ENCODE measurements at regions not wholly inside any gene's neighbourhood (a gene's known extent, or its start where the extent isn't known, plus 50 kb on each side); places are given as distances from the start of the nearest gene placed in this dataset.
"Not testable (repeated sequence)": the region's sequence is repeated elsewhere in the genome, so short reads cannot be mapped to it uniquely, and the experiment has no call there.

DNA sequence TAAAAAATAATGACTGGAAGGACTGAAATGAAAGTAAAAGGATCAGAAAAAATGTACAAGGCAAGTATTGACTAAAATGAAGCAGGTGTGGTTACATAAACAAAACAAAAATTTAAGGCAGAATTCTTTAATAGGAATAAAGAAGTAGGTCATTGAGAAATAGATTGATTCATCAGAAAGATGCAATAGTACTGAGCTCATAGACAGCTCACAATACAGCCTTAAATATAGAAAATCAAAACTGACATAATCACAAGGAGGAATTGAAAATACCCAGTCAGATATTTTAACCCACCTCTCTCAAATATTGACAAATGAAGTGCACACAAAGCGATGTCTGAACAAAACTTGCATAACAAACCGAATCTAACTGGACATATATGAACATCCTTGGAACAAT, 366.8 kb upstream of the DPYD start:
- no peak for DNase-seq (ENCODE audit: low spot score)

DNA sequence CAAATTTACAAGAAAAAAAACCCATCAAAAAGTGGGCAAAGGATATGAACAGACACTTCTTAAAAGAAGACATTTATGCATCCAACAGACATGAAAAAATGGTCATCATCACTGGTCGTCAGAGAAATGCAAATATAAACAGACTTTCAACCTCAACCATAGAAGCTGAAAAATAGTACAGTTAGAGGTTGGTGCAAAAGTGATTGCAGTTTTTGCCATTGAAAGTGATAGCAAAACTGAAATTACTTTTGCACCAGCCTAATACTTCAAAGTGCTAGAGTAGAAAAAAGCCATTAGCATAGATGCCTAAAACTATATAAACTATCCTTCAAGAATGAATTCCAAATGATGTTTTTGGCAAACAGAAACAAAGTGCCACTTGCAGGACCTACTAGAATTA, 365.8 kb upstream of the DPYD start:
- DNase-seq (ENCODE audit: low spot score), result no peak

DNA sequence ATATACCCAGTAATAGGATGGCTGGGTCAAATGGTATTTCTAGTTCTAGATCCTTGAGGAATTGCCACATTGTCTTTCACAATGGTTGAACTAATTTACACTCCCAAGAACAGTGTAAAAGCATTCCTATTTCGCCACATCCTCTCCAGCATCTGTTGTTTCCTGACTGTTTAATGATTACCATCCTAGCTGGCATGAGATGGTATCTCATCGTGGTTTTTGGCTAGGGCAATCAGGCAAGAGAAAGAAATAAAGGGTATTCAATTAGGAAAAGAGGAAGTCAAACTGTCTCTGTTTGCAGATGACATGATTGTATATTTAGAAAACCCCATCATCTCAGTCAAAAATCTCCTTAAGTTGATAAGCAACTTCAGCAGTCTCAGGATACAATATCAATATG, 364.5 kb upstream of the DPYD start:
- DNase-seq (ENCODE audit: low spot score), result not testable (repeated sequence)

DNA sequence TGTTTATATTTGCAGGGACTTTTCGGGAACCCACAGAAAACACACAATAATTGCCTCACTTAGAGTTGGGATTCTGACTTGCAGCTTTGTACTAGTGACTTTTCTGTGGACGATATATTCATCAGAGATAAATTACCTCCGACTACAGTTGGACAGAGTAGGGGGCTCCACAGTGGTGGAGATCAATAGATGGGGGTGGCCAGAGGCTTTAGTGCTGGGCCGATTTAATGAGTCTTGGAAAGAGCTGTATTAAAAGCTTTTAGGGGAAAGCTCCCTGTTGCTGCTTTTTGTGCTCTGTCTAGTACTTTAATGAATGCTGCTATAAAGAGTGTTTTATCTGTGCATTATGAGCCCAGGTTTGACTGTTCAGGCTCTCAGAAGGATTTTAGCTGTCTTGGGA, 359.2 kb upstream of the DPYD start:
- no peak for DNase-seq (ENCODE audit: low spot score)

DNA sequence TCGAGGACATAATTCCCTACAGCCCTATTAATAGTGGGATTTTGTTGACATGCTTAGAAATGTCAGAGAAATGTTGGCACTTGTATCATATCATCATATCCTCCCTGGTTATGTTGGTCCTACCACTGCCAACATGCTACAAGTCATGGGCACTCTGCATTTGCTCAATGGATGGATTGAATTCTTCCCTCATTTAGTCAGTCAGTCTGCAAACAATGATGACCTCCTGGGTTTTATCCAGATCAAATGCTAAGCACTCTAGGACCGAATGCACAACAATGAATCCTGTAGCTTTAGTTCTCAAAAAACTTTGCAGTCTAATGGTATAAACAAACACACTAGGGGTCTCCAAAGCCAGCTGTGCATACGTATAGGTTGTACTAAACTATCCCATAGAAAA, 357.2 kb upstream of the DPYD start:
- no peak for DNase-seq (ENCODE audit: low spot score)

DNA sequence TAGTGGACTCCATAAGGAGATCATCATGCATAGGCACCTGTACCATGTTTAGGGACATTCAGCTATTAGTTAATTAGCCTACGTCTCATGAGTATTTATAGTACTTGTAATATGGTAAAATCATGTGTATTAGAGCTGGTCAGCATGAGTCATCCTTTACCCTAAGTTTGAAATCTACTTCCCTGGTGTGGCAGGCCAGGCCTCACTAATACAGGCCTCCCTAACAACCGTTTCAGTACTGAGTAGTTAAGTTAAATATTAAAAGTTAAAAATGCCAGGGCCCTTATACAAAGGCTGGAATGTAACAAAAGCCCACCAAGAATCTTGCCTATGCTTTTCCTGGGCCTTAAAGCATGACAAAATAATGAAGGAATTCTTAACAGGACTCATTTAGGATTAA, 356.3 kb upstream of the DPYD start:
- DNase-seq (ENCODE audit: low spot score), result no peak

DNA sequence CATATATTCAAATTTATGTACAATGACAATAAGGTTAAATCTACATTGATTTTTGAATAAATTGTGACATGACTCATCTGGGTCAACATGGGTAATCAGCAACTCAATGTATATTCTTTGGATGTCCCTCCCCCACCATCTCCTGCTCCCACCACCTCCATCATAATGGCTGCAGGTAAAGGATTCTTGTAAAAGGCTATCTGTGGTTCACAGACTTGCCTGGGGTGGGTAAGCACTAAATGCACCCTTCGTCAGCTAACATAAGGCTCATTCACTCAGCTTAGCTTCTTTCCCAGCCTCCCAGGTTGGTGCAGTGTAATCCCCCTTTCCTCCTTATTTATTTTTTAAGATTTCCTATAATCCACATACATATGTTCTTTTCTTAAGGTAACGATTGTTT, 355.7 kb upstream of the DPYD start:
- no peak for DNase-seq (ENCODE audit: low spot score)

DNA sequence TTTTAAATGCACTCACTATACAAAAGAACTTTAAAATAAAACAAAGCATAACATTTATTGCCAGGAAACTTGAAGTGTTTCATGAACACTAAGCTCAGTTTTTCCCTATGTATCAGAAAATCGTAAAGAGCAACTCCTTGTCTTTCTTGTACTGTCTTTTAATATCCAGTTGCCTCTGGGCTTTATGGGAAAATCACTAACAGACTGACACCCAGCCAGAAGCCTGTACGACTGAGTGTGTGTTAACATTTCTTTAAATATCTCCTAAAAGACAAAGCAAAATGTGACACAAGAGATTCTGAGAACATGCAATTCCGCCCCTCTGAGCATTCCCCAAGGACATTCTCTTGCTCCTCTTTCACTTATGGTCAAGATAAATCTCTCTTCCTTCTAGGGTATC, 347.5 kb upstream of the DPYD start:
- DNase-seq (ENCODE audit: low spot score), result no peak

DNA sequence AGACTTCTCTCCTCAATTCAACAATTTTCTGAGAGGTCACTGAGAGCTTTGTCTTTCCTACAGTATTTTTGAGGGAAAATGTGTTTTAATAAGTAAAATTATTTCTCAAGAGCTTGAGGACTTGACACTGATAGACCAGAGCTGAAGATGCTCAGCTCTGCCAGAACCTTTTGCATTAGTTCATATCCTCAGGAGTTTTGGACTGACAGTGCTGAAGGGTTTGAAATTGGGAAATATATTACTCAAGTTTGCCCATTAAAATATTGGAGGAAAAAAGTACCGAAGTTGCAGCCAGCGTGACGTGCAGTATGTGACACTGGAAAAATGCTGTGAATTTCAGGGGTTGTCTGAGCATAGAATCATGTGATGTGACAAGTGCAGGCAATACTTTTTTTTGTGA, 346.6 kb upstream of the DPYD start:
- DNase-seq (ENCODE audit: low spot score), result no peak

DNA sequence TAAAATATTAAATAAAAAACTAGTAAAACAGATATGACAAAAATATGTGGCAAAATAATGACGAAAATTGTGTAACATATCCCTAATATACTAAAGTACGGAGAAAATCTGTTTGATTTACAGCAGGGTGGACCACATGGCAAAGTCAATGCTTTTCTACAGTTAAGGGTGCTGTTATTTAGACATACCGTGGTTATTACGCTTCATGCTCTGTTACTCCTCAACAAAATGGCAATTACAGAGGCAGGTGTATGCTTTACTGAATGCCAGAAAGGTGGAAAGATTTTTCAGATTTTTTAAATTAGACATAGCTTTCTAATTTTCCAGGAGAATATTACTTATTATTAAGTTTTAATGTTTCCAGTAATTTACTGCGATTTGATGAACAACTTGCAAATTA, 343.9 kb upstream of the DPYD start:
- DNase-seq (ENCODE audit: low spot score), result no peak

DNA sequence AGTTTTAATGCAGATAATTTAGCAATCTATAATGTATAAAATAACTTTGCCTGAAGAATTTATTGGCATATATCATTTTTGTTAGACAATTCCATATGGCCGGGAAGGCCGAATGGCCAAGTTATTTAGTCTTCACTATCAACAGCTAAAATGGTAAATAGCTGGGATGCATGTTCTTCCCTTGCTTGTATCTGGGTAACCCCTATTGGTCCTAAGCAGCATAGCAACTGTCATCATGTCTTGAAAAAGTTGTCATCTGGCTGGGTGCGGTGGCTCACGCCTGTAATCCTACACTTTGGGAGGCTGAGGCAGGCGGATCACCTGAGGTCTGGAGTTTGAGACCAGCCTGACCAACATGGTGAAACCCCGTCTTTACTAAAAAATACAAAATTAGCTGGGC, 340.0 kb upstream of the DPYD start:
- no peak for DNase-seq (ENCODE audit: low spot score)

DNA sequence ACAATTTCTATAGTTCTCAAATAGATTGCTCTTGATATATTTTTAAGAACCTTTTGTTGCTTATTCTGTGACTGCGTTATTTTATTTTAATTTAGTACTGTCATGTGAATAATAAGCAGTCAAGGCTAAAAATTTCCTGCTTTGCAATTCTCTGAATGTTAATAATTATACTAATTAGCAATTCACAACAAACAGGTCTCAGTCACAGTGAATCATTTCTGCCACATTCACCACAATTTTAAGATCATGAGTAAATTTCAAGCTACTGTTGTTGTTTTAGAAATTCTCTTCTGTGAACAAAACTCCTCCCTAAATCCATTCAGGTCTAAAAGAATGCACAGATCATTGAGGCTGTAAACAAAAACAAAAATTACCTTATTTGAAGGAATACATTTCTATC, 339.6 kb upstream of the DPYD start:
- DNase-seq (ENCODE audit: low spot score), result no peak

DNA sequence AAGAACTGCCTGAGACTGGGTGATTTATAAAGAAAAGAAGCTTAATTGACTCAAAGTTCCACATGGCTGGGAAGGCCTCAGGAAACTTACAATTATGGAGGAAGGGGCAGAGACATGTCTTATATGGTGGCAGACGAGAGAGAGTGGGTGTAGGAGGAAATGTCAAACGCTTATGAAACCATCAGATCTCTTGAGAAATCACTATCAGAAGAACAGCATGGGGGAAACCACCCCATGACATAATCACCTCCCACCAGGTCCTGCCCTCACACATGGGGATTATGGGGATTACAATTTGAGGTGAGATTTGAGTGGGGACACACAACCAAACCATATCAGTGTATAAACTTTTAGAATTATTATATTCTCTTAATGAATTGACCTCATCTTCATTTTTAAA, 335.9 kb upstream of the DPYD start:
- DNase-seq (ENCODE audit: low spot score), result no peak

DNA sequence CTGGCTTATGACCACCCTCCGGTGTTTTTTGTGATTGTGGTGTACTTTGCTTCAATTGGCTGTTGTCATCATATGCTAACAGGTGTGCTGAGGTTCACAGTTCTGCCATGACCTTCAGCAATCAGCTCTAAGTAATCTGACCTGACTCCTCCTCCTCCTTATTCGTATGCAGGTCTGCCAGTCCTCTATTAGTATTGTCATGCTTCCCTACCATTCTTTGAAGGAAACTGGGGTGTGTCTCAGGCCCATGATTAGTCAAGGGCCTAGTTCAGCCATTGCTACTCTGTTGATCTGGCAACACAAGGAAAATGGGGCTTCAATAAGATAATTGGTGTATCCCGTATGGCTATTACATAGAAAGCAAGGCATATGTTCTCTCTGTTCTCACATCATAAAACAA, 332.3 kb upstream of the DPYD start:
- no peak for DNase-seq (ENCODE audit: low spot score)

DNA sequence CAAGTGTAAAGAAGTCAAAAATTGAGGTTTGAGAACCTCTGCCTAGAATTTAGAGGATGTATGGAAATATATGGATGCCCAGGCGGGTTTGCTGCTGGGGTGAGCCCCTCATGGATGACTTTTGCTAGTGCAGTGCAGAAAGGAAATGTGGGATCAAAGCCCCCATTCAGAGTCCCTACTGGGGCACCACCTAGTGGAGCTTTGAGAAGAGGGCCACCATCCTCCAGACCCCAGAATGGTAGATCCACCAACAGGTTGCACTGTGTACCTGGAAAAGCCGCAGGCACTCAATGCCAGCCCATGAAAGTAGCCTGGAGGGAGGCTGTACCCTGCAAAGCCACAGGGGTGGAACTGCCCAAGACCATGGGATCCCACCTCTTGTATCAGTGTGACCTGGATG, 330.7 kb upstream of the DPYD start:
- DNase-seq (ENCODE audit: low spot score), result no peak

DNA sequence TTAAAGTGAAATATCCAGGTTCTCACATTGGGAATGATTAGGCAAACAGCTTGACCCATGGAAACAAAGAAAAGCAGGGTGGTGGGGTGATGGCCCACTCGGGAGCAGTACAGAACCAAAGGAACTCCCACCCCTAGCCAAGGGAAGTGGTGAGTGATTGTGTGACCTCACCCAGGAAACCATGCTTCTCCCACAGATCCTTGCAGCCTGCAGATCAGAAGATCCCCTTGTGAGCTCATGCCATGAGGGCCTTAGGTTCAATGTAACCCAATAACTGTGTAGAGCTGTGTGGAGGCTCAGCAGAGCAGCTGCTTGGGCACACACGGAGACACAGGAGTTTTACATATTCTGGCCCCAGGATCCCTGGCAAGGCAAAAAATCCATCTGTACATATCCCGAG, 311.8 kb upstream of the DPYD start:
- no peak for DNase-seq (ENCODE audit: low spot score)

DNA sequence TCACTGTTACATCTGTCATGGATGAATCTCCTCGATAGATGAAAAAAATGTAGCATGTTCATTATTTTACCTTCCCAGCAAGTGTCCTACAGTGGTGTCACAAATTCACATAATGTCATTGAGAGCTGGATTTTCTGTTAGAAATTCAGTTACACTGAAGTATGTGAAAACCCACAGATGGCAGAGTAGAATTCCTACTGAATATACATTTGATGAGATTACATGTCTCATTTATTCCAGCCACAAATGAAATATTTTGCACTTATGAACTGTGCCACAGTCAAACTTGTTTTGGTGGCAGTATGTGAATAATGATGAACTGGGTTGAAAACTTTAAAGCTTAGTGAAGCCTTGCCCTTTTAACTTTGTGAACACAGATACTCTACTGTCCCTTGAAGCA, 301.9 kb upstream of the DPYD start:
- no peak for DNase-seq (ENCODE audit: low spot score)

DNA sequence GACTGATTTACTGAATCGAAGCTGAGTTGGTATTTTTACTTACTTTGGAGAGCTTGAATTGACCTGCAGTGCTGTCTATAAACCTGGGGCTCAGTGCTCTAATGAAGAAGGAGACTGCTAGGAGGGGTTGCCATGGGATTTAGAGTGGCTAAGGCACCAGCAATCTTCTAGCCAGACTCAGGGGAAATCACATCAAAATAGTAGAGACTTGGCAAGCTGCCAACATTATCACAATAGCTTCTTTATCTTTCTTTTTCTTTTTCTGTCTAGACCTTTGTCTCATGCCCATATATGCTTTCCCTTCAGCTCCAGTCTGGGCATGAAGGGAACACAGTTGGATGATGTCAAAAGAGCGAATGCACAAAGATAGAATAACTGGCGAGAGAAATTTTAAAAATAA, 301.1 kb upstream of the DPYD start:
- DNase-seq (ENCODE audit: low spot score), result no peak

DNA sequence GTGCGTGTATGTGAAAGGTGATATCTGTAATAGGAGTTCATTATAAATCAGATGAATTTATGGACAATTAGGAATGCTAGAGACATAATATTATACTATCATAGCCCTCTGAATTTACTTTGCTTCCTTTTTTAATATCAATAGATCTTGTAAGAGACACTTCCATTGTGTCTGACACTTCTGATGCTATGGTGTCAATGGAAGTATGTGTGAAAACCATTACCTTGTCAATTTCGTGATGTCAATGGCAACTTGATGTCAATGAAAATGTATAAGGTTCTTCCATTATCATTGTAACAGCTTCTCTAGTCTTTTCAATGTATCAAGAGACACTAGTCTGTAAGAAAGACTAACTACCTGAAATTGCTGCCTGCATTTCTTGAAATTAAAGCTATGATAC, 296.8 kb upstream of the DPYD start:
- no peak for DNase-seq (ENCODE audit: low spot score)

DNA sequence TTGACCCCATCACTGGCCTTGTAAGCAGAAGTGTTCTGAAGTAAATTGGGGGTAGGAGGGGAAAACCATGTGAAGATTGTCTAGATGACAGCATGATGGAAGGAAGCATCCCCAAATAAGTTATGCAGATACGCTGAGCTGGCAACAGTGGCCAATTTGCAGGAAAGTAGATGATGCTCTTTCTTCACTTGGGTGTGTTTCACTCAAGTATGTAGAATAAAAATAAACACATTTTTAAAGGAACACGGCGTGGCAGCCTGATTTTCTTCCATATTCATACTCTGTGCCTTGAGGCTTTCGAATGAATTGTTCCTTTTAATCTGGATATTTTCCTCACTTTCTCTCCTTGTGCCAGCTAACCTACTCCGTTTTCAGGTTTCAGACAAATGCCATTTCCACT, 295.5 kb upstream of the DPYD start:
- DNase-seq (ENCODE audit: low spot score), result no peak

DNA sequence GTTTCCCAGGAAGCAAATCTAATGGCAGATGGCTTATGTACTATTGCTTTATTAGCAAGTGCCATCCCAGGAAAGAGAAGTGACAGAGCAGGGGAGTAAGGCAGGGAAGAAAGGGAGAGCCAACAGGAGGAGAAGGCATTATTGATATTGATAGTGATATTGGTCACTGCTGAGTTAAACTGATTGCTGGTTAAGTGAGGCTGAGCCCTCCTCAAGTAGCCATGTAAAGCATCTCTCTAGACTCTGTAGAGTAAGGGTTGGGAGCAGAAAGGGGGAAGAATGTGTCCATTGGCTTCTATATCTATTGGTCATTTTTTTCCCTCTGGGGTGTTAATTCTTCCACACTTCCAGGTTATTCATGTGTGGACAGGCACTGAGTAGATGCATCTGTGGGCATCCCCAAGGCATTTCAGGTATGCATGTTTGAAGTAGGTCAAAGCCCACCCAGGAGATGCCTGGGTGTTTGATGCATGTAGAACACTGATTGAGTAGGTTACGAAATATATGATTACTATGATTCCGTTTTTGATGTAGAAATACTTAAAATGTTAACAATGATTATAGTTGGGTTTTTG, 290.5 kb upstream of the DPYD start:
- no peak for DNase-seq (ENCODE audit: low spot score)

DNA sequence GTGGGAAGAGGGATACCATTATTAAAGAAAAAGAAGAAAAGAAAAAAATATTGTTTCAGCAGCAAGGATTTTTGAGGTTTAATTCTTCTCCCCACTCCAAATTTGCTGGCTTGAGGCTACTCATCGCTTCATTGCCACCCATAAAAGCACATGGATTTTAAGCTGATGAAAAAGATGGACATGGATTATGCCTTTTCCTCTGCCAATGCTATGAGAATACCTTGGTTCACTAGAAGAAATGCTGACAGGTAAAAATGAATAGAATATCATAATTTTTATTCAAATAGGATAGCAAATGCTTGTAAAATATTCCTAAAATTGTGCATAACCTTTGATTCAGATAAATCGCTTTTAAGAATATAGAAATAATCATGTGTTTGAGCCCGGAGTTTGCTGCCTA, 289.7 kb upstream of the DPYD start:
- DNase-seq (ENCODE audit: low spot score), result no peak

DNA sequence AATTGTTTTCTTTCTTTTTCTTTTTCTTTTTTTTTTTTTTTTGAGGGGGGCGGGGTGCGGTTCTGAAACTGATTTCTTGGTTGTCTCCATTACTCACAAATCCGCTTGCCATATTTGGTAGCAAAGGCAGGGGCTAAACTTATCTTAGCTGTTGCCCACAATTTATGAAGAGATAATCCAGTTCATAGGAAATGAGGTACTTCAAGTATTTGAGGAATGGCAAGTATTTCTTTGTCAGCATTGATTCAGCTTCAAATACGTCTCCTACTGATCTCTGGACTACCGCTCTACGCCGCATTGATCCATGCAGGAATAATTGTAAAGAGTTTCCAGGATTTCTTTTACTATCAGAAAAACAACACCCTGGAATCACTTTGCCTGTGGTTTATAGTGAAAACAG, 289.2 kb upstream of the DPYD start:
- no peak for DNase-seq (ENCODE audit: low spot score)

DNA sequence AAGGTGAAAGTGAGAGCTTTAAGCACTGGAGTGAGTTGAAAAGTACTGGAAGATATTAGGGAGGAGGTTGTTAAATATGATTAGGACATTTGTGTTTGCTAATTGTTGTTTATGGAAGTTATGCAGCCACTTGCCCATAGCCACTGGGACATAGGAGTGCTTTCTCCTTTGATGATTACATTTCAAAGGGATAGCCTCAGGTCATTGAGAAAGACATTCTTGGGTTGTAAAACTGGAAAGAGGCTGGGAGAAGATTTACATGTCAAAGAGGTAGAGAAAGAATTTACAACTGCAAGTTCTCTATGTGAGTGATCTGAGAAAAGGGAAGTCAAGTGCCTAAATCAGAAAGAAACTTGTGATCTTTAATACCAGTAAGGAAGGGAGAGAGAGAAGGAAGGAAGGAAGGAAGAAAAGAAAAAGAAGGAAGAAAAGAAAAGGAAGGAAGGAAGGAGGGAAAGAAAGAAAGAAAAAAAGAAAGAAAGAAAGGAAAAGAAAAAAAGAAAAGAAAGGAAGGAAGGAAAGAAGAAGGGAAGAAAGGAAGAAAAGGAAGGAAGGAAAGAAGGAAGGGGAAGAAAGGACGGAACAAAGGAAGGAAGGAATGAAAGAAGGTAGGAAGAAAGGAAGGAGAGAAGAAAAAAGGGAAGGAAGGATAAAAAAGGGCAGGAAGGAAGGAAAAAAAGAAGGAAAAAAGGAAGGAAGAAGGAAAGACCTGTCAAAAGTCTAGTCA, 284.6 kb upstream of the DPYD start:
- DNase-seq (ENCODE audit: low spot score), result no peak
